ENCODE measurements at regions not wholly inside any gene's neighbourhood (a gene's known extent, or its start where the extent isn't known, plus 50 kb on each side); places are given as distances from the start of the nearest gene placed in this dataset.

DNA sequence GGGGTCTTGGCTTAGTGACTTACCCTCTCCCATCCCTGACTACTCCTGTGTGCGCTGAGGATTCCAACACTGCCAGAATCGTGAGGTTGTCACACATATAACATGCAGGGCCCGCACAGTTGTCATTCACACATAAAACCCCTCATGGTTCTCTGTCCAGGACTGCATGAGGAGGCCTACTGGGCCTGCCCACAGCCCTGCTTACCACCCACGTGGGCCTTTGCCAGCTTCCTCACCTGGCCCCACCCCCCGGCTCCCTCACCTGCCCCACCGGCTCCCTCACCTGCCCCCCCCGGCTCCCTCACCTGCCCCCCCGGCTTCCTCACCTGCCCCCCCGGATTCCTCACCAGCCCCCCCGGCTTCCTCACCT lies 197.2 kb downstream of the TEX29 start:
- no peak overlapping the region for H3K27ac ChIP-seq (ENCODE audit: low read depth, low read length, poor library complexity, severe bottlenecking)
- no peaks in the 10 kb centered on the region for H3K9me2 ChIP-seq (ENCODE audit: insufficient read depth, low read length)
- H3K4me3 ChIP-seq (ENCODE audit: low read depth, low read length, poor library complexity, severe bottlenecking) = no peak overlapping the region
- H2AFZ ChIP-seq (ENCODE audit: low read length) = no peak overlapping the region
- H3K4me2 ChIP-seq (ENCODE audit: low read length) = no peak overlapping the region
- BruUV-seq (replicated peaks) = no TSS peak
- H4K20me1 ChIP-seq (ENCODE audit: insufficient read depth, low read length) = no peaks in the 10 kb centered on the region
- no peaks in the 10 kb centered on the region for H3K36me3 ChIP-seq (ENCODE audit: insufficient read depth, low read length)
- no peak for DNase-seq (ENCODE audit: low spot score)
- intact Hi-C loops (cut with micrococcal nuclease; ENCODE audit: unreplicated experiment) = no loop called here
- H3K79me2 ChIP-seq (ENCODE audit: insufficient read depth, low read depth, low read length) = no peaks in the 10 kb centered on the region
- H3K9me3 ChIP-seq (ENCODE audit: low read length) = no peaks in the 10 kb centered on the region
- no peaks in the 10 kb centered on the region for H3K4me1 ChIP-seq (ENCODE audit: insufficient read depth, low read length, poor library complexity, severe bottlenecking)
- POLR2A ChIA-PET = no interaction called here
- CTCF ChIA-PET (ENCODE audit: unreplicated experiment) = no interaction called here
- TF ChIP-seq EZH2phosphoT487 (IDR thresholded peaks at IDR 0.05; ENCODE audit: borderline replicate concordance, low read depth, low read length) = no peak
- TF ChIP-seq, protein P1, sequence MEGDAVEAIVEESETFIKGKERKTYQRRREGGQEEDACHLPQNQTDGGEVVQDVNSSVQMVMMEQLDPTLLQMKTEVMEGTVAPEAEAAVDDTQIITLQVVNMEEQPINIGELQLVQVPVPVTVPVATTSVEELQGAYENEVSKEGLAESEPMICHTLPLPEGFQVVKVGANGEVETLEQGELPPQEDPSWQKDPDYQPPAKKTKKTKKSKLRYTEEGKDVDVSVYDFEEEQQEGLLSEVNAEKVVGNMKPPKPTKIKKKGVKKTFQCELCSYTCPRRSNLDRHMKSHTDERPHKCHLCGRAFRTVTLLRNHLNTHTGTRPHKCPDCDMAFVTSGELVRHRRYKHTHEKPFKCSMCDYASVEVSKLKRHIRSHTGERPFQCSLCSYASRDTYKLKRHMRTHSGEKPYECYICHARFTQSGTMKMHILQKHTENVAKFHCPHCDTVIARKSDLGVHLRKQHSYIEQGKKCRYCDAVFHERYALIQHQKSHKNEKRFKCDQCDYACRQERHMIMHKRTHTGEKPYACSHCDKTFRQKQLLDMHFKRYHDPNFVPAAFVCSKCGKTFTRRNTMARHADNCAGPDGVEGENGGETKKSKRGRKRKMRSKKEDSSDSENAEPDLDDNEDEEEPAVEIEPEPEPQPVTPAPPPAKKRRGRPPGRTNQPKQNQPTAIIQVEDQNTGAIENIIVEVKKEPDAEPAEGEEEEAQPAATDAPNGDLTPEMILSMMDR (conservative IDR thresholded peaks at IDR 0.05; ENCODE audit: low read length) = no peak

DNA sequence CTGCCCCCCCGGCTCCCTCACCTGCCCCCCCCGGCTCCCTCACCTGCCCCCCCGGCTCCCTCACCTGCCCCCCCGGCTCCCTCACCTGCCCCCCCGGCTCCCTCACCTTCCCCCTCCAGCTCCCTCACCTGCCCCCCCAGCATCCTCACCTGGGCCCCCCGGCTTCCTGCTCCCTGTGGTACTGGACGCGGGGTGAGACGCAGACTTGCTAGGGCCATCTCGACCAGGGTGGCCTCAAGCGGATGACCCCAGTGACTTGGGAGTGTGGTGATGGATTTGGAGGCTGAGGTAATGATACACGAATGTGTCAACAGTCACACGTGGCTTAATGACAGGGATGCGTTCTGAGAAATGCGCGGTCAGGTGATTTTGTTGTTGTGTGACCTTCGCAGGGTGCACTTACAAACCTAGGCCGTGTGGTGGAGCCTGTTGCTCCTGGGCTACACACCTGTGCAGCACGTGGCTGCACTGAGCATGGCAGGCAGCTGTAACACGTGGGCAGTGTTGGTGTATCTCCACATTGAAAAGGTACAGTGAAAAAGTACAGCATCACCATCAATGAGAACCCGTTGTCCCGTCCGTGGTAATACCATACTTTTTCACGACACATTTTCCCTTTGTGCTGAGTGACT lies 197.8 kb downstream of the TEX29 start:
- H3K79me2 ChIP-seq (ENCODE audit: insufficient read depth, low read depth, low read length) = no peaks in the 10 kb centered on the region
- ChIA-PET POLR2A (no interaction called here), CTCF (ENCODE audit: unreplicated experiment) (no interaction called here)
- no peak overlapping the region for H3K4me2 ChIP-seq (ENCODE audit: low read length)
- H3K9me3 ChIP-seq (ENCODE audit: low read length) = no peaks in the 10 kb centered on the region
- H3K4me3 ChIP-seq (ENCODE audit: low read depth, low read length, poor library complexity, severe bottlenecking) = no peak overlapping the region
- no peaks in the 10 kb centered on the region for H4K20me1 ChIP-seq (ENCODE audit: insufficient read depth, low read length)
- no peak overlapping the region for H2AFZ ChIP-seq (ENCODE audit: low read length)
- no peak overlapping the region for H3K27ac ChIP-seq (ENCODE audit: low read depth, low read length, poor library complexity, severe bottlenecking)
- H3K36me3 ChIP-seq (ENCODE audit: insufficient read depth, low read length) = no peaks in the 10 kb centered on the region
- intact Hi-C loops (cut with micrococcal nuclease; ENCODE audit: unreplicated experiment) = no loop called here
- peak; percentile 1 for DNase-seq (ENCODE audit: low spot score)
- no TSS peak for BruUV-seq (replicated peaks)
- H3K9me2 ChIP-seq (ENCODE audit: insufficient read depth, low read length) = no peaks in the 10 kb centered on the region
- TF ChIP-seq, protein P1 (conservative IDR thresholded peaks at IDR 0.05; ENCODE audit: low read length) = no peak
- H3K4me1 ChIP-seq (ENCODE audit: insufficient read depth, low read length, poor library complexity, severe bottlenecking) = no peaks in the 10 kb centered on the region

DNA sequence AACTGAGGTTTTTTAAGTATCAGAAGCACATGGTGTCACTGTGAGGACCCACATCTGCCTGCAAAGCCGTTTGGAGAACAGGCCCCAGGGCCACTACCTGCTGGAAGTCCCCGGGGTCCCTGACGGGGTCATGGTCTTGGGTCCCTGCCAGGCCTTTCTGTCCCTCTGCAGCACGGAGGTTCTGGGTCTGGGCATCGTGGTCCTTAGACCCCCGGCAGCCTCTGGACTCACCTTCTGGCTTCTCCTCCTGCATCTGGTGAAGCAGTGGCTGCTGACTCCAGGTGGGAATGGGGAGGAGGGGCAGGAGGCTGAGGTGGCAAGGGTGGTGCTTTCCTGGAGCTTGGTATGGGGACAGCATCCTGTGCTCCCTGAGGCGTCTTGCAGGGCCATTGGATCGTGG lies 198.6 kb downstream of the TEX29 start:
- POLR2A ChIA-PET = no interaction called here

More for the DNA sequence above, 198.6 kb downstream of the TEX29 start:
- no peak for DNase-seq (ENCODE audit: low spot score)
- Histone ChIP-seq H3K4me3 (ENCODE audit: low read depth, low read length, poor library complexity, severe bottlenecking) (no peak overlapping the region), H3K36me3 (ENCODE audit: insufficient read depth, low read length) (no peaks in the 10 kb centered on the region), H2AFZ (ENCODE audit: low read length) (no peak overlapping the region), H3K4me1 (ENCODE audit: insufficient read depth, low read length, poor library complexity, severe bottlenecking) (no peaks in the 10 kb centered on the region), H3K27ac (ENCODE audit: low read depth, low read length, poor library complexity, severe bottlenecking) (no peak overlapping the region), H3K79me2 (ENCODE audit: insufficient read depth, low read depth, low read length) (no peaks in the 10 kb centered on the region), H3K4me2 (ENCODE audit: low read length) (no peak overlapping the region), H4K20me1 (ENCODE audit: insufficient read depth, low read length) (no peaks in the 10 kb centered on the region), H3K9me3 (ENCODE audit: low read length) (no peaks in the 10 kb centered on the region), H3K9me2 (ENCODE audit: insufficient read depth, low read length) (no peaks in the 10 kb centered on the region)
- CTCF ChIA-PET (ENCODE audit: unreplicated experiment) = no interaction called here
- TF ChIP-seq, protein P1 (conservative IDR thresholded peaks at IDR 0.05; ENCODE audit: low read length) = no peak
- no peak for TF ChIP-seq EZH2phosphoT487 (IDR thresholded peaks at IDR 0.05; ENCODE audit: borderline replicate concordance, low read depth, low read length)
- no TSS peak for BruUV-seq (replicated peaks)
- intact Hi-C loops (cut with micrococcal nuclease; ENCODE audit: unreplicated experiment) = no loop called here
